ENCODE measurements at regions not wholly inside any gene's neighbourhood (a gene's known extent, or its start where the extent isn't known, plus 50 kb on each side); places are given as distances from the start of the nearest gene placed in this dataset.

DNA sequence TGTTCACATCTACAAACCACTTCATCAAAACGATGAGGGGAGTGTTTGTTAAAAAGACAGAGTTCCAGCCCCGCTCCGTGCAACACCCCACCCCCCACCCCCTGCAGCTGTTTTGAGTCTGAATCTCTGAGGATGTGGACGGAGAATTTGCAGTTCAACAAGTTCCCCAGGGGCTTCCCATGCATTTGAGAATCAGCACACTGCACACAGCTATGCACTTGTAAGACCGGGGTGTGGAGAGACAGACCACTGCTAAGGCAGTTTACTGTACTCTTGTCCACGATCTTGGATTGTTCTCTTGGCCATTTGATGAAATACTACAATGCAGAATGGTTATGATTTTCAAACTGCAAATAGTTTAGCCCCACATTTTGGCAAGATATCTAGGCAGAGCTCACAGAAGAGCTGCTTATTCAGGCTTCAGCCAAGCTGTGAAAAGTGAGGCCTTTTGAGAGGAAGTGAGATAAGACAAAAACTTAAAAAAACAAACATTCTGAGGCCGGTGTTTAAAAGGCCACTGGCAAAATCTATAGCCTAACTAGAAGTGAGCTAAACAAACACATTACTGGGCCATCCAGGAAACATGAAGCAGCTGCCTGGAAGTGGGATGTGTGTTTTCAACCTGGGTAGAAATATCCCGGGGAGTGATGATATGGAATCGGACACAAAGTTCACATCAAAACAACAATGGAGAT is 308.2 kb upstream of the ADAMTS9 start:
- H3K4me1 ChIP-seq (ENCODE audit: control insufficient read depth in 1 of 2, low read depth in 2 of 2) = peaks cover 0 to 15% of the 10 kb centered on the region in 2 donors
- TF ChIP-seq, protein P1, sequence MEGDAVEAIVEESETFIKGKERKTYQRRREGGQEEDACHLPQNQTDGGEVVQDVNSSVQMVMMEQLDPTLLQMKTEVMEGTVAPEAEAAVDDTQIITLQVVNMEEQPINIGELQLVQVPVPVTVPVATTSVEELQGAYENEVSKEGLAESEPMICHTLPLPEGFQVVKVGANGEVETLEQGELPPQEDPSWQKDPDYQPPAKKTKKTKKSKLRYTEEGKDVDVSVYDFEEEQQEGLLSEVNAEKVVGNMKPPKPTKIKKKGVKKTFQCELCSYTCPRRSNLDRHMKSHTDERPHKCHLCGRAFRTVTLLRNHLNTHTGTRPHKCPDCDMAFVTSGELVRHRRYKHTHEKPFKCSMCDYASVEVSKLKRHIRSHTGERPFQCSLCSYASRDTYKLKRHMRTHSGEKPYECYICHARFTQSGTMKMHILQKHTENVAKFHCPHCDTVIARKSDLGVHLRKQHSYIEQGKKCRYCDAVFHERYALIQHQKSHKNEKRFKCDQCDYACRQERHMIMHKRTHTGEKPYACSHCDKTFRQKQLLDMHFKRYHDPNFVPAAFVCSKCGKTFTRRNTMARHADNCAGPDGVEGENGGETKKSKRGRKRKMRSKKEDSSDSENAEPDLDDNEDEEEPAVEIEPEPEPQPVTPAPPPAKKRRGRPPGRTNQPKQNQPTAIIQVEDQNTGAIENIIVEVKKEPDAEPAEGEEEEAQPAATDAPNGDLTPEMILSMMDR (IDR thresholded peaks at IDR 0.05) = no peak
- H3K27me3 ChIP-seq (replicated peaks; ENCODE audit: insufficient read depth) = no peaks in the 10 kb centered on the region
- no peaks in the 10 kb centered on the region for H3K36me3 ChIP-seq
- no peaks in the 10 kb centered on the region for H3K9me3 ChIP-seq
- H3K4me3 ChIP-seq = no peak overlapping the region
- no peak overlapping the region for H3K27ac ChIP-seq
- DNase-seq (ENCODE audit: low spot score) (no peak), ATAC-seq (ENCODE audit: insufficient number of reproducible peaks, low FRiP score, low read depth) (no peak)

DNA sequence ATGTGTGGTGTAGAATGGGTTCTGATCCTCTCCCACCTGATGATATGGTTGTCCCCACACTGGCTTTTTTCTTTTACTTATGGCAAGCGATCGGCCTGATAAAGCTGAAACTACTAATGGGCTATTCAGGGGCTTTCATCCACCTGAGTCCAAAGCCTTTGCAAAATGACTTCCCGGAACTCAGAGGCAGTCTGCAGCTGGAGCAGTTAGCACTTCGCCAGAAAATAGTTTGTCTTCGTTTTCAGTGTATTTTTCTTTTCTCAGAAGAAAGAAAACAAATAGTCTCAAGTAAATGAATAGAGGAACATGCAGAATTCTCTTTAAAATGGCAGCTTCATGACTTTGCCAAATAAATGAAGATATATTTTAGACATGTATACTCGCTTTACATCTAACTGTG is 306.0 kb upstream of the ADAMTS9 start:
- Histone ChIP-seq H3K36me3 (no peaks in the 10 kb centered on the region), H3K9me3 (no peaks in the 10 kb centered on the region), H3K4me3 (no peak overlapping the region), H3K27ac (no peak overlapping the region), H3K4me1 (ENCODE audit: control insufficient read depth in 1 of 2, low read depth in 2 of 2) (peaks cover 0 to 15% of the 10 kb centered on the region in 2 donors), H3K27me3 (replicated peaks; ENCODE audit: insufficient read depth) (no peaks in the 10 kb centered on the region)
- DNase-seq (ENCODE audit: low spot score) (no peak), ATAC-seq (ENCODE audit: insufficient number of reproducible peaks, low FRiP score, low read depth) (no peak)
- TF ChIP-seq, protein P1 (IDR thresholded peaks at IDR 0.05) = no peak

DNA sequence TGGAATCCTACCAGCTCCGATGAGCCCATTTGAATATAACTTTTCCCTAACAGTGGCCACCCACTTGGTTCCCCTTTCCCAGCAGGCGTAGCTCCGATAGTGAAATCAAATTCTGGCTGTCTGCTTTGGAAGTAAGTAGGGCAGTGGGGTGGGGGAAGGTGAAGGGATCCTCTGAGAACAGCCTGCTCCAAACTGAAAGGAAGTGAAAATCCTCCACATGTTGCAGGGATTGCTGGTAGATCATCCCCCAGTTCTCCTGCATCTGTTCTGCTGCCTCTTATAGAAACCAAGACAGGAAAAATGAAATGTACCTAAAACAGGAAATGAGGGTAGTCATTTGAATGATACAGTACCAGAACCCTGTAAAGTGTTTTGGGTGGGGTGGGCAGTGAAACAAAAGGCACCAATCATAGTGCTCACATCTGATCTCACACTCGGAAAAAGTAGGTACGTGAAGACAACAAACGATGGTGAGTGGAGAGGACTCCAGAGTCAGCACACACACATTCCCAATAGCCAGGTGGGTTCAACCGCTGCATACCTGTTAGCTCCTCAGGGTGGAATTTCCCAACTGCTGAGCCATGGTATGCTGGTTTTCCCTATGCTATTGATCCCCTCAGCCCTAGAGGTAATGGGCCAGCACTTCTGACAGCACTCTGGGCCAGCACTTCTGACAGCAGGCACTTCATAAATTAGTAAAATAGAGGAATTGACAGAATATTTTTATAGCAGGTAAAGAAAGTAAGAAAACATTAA is 304.9 kb upstream of the ADAMTS9 start:
- Histone ChIP-seq H3K4me3 (no peak overlapping the region), H3K27ac (no peak overlapping the region), H3K36me3 (no peaks in the 10 kb centered on the region), H3K4me1 (ENCODE audit: control insufficient read depth in 1 of 2, low read depth in 2 of 2) (peaks cover 0 to 15% of the 10 kb centered on the region in 2 donors), H3K9me3 (no peaks in the 10 kb centered on the region), H3K27me3 (replicated peaks; ENCODE audit: insufficient read depth) (no peaks in the 10 kb centered on the region)
- no peak for ATAC-seq (ENCODE audit: insufficient number of reproducible peaks, low FRiP score, low read depth)
- TF ChIP-seq, protein P1 (IDR thresholded peaks at IDR 0.05) = no peak
- DNase-seq (ENCODE audit: low spot score) = no peak

GRCh38 chr3:64988188-64988587 is 300.4 kb upstream of the ADAMTS9 start:
- H3K36me3 ChIP-seq = no peaks in the 10 kb centered on the region
- H3K4me3 ChIP-seq = no peak overlapping the region
- no peak overlapping the region for H3K27ac ChIP-seq
- H3K4me1 ChIP-seq (ENCODE audit: control insufficient read depth in 1 of 2, low read depth in 2 of 2) = no peaks in the 10 kb centered on the region
- TF ChIP-seq, protein P1 (IDR thresholded peaks at IDR 0.05) = no peak
- ATAC-seq (ENCODE audit: insufficient number of reproducible peaks, low FRiP score, low read depth) (no peak), DNase-seq (ENCODE audit: low spot score) (no peak)
- H3K27me3 ChIP-seq (replicated peaks; ENCODE audit: insufficient read depth) = no peaks in the 10 kb centered on the region
- no peaks in the 10 kb centered on the region for H3K9me3 ChIP-seq

GRCh38 chr3:64987726-64988125 is 299.9 kb upstream of the ADAMTS9 start:
- H3K9me3 ChIP-seq = no peaks in the 10 kb centered on the region
- no peaks in the 10 kb centered on the region for H3K4me1 ChIP-seq (ENCODE audit: control insufficient read depth in 1 of 2, low read depth in 2 of 2)
- H3K27ac ChIP-seq = no peak overlapping the region
- no peaks in the 10 kb centered on the region for H3K36me3 ChIP-seq
- ATAC-seq (ENCODE audit: insufficient number of reproducible peaks, low FRiP score, low read depth) = no peak
- no peak for DNase-seq (ENCODE audit: low spot score)
- no peaks in the 10 kb centered on the region for H3K27me3 ChIP-seq (replicated peaks; ENCODE audit: insufficient read depth)
- TF ChIP-seq, protein P1 (IDR thresholded peaks at IDR 0.05) = no peak
- no peak overlapping the region for H3K4me3 ChIP-seq

Measured in thoracic aorta (tissue), 2 donors.